K562 (cell line): ENCODE measurements at regions not wholly inside any gene's neighbourhood (a gene's known extent, or its start where the extent isn't known, plus 50 kb on each side); places are given as distances from the start of the nearest gene placed in this dataset.

Source experiments
- ATAC-seq: fragments of 200-7000 bp; cut with Tn5 transposase; 3 replicates; pipeline ENCODE4 v1.9.1; 2020; ENCODE audit warnings: moderate library complexity
- BruUV-seq: library from RNA; stranded (reverse); fragments of 400-500 nt; replicated peaks from 2 replicates; lab custom pipeline; 2021; lab: Mats Ljungman, UMichigan
- CTCF ChIA-PET: fragments of 300-600 bp; formaldehyde crosslinking; extraction: SDS; loops from one replicate; lab custom pipeline; 2021; ENCODE audit warnings: low intra/inter-chr PET ratio; lab: Yijun Ruan, JAX
- POLR2A ChIA-PET: fragments of 300-600, 350-650 bp; sonication (Branson Sonifier 250); formaldehyde crosslinking; extraction: SDS; loops from one replicate; lab custom pipeline; 2021; ENCODE audit warnings: antibody characterized with exemption, inconsistent platforms; lab: Yijun Ruan, JAX
- DNase-seq, 4 experiments: peaks; one replicate each; pipeline versions ENCODE4 v3.0.0 to v3.0.0-alpha.2; 2011 to 2018; ENCODE audit warnings: low spot score in 3 of 4, mixed read lengths in 3 of 4; ENCODE audit errors: extremely low read depth in 1 of 4
- FAIRE-seq: peaks from 2 replicates; lab custom pipeline; 2011; peaks lifted over from hg19 to GRCh38; lab: Jason Lieb, UNC
- H2AFZ ChIP-seq: 2 replicates; pipeline ENCODE4 v1.6.0; 2011; ENCODE audit warnings: low read depth, low read length, control low read depth, inconsistent platforms
- H3K27ac ChIP-seq: fragments of 200-600 bp; 3 replicates; pipeline ENCODE4 v1.8.0; 2011; ENCODE audit warnings: low read depth, mild to moderate bottlenecking, control low read depth, inconsistent platforms, low read length, moderate library complexity, mixed read lengths; ENCODE audit errors: extremely low read depth
- H3K27me3 ChIP-seq, 2 experiments: fragments of 300-600 bp in 1 of 2; 2 replicates in 1 of 2; 3 replicates in 1 of 2; pipeline versions ENCODE4 v1.6.0 to v1.8.0; 2011; ENCODE audit warnings: inconsistent platforms in 2 of 2, low read length in 2 of 2, mild to moderate bottlenecking in 1 of 2, mixed read lengths in 1 of 2, moderate library complexity in 1 of 2; ENCODE audit not compliant: control insufficient read depth in 2 of 2, insufficient read depth in 2 of 2
- H3K36me3 ChIP-seq: fragments of 300-600 bp; 3 replicates; pipeline ENCODE4 v1.8.0; 2011; ENCODE audit warnings: mild to moderate bottlenecking, low read length, inconsistent platforms; ENCODE audit not compliant: control insufficient read depth, insufficient read depth
- H3K4me1 ChIP-seq, 2 experiments: fragments of 200-600 bp in 1 of 2; replicated peaks in 1 of 2; 2 replicates in 1 of 2; 3 replicates in 1 of 2; pipeline versions ENCODE4 v1.5.1 to v1.8.0; 2011; ENCODE audit warnings: inconsistent platforms in 2 of 2, low read length in 2 of 2, mild to moderate bottlenecking in 1 of 2, mixed read lengths in 1 of 2, moderate library complexity in 1 of 2; ENCODE audit not compliant: control insufficient read depth in 2 of 2, insufficient read depth in 2 of 2
- H3K4me2 ChIP-seq: 2 replicates; pipeline ENCODE4 v1.6.1; 2011; ENCODE audit warnings: low read length, control low read depth, inconsistent platforms, mixed read lengths; ENCODE audit not compliant: insufficient read depth
- H3K4me3 ChIP-seq: fragments of 200-600 bp; sonication (generic), shearing (Covaris generic); 2 replicates; pipeline ENCODE4 v1.5.1; 2016; ENCODE audit warnings: control low read depth, inconsistent platforms
- H3K79me2 ChIP-seq: fragments of 200-600 bp; 3 replicates; pipeline ENCODE4 v1.8.0; 2011; ENCODE audit warnings: low read length, inconsistent platforms; ENCODE audit not compliant: control insufficient read depth, insufficient read depth
- H3K9ac ChIP-seq, 2 experiments: 2 replicates each; pipeline versions ENCODE4 v1.6.0 to v1.6.1; 2011; ENCODE audit warnings: low read depth in 2 of 2, low read length in 2 of 2, control low read depth in 1 of 2, inconsistent platforms in 1 of 2, mild to moderate bottlenecking in 1 of 2, mixed read lengths in 1 of 2; ENCODE audit not compliant: insufficient read depth in 1 of 2
- H3K9me1 ChIP-seq: one replicate; pipeline ENCODE4 v1.6.0; 2011; ENCODE audit warnings: inconsistent platforms, mild to moderate bottlenecking, low read length, moderate library complexity; ENCODE audit not compliant: control insufficient read depth, insufficient read depth
- H3K9me3 ChIP-seq: replicated peaks from 2 replicates; pipeline ENCODE4 v1.5.1; 2011; ENCODE audit warnings: low read depth, low read length, inconsistent platforms; ENCODE audit not compliant: control insufficient read depth, insufficient read depth
- H4K20me1 ChIP-seq: replicated peaks from 2 replicates; pipeline ENCODE4 v1.6.1; 2011; ENCODE audit warnings: low read length, inconsistent platforms, mixed read lengths; ENCODE audit not compliant: control insufficient read depth, insufficient read depth
- ARHGAP35 ChIP-seq: fragments of 450-650 bp; IDR thresholded peaks from 2 replicates; pipeline ENCODE4 v1.6.1; 2018; ENCODE audit not compliant: partially characterized antibody
- CREBBP ChIP-seq: IDR thresholded peaks from one replicate; pipeline ENCODE4 v1.6.1; 2012; ENCODE audit warnings: low read depth, mild to moderate bottlenecking, control low read depth, inconsistent platforms, low read length
- ETV5 ChIP-seq: sonication (generic); formaldehyde crosslinking; IDR thresholded peaks from 2 replicates; pipeline ENCODE4 v1.4.0; 2020; ENCODE audit warnings: low read depth, mild to moderate bottlenecking, missing genetic modification reagents
- HEY1 ChIP-seq: fragments of 250-450 bp; sonication (Bioruptor Pico); IDR thresholded peaks from 2 replicates; pipeline ENCODE4 v1.5.0; 2020; ENCODE audit warnings: mild to moderate bottlenecking, moderate library complexity, borderline replicate concordance
- HMG20A ChIP-seq: fragments of 450-650 bp; formaldehyde crosslinking; conservative IDR thresholded peaks from 2 replicates; pipeline ENCODE4 v1.4.0; 2020; ENCODE audit warnings: mild to moderate bottlenecking, mixed read lengths
- PRMT5 ChIP-seq: sonication (generic); formaldehyde crosslinking; IDR thresholded peaks from 2 replicates; pipeline ENCODE4 v1.5.0; 2020; ENCODE audit warnings: missing genetic modification reagents
- SREBF2 ChIP-seq: sonication (generic); formaldehyde crosslinking; IDR thresholded peaks from 2 replicates; pipeline ENCODE4 v1.4.0; 2020; ENCODE audit warnings: mild to moderate bottlenecking, missing genetic modification reagents
- ZC3H8 ChIP-seq: fragments of 450-650 bp; IDR thresholded peaks from 2 replicates; pipeline ENCODE4 v1.6.1; 2017
- ZNF274 ChIP-seq: IDR thresholded peaks from 2 replicates; pipeline ENCODE4 v1.6.1; 2011; ENCODE audit warnings: low read depth, mild to moderate bottlenecking, low read length, moderate library complexity, borderline replicate concordance
- ZNF408 ChIP-seq: fragments of 250-450 bp; sonication (Bioruptor Pico); IDR thresholded peaks from 2 replicates; pipeline ENCODE4 v1.4.0; 2020; ENCODE audit warnings: low read depth, mild to moderate bottlenecking, moderate library complexity
- ZNF830 ChIP-seq: fragments of 250-450 bp; sonication (Bioruptor Pico); IDR thresholded peaks from 2 replicates; pipeline ENCODE4 v1.5.0; 2021; ENCODE audit warnings: mild to moderate bottlenecking
- WGBS: fragments of 100-300 bp; shearing (Covaris generic); methylation state at CpG from one replicate; pipeline ENCODE4 v1.1.6; 2016; ENCODE audit warnings: low coverage, mixed read lengths; ENCODE audit not compliant: insufficient coverage; ENCODE audit errors: missing lambda C conversion rate; 5-methylcytosine and 5-hydroxymethylcytosine counted together
- in situ Hi-C: fragments of 300-500 bp; cut with MboI; formaldehyde crosslinking; loops from 4 replicates; pipeline ENCODE4 v1.15.0; 2018; ENCODE audit warnings: inconsistent platforms, mixed read lengths
- intact Hi-C: fragments of 100-400 bp; cut with micrococcal nuclease; formaldehyde crosslinking; loops from 2 replicates; pipeline ENCODE4 v1.14.2; 2022
- TF ChIP-seq, protein P1 (sequence below), 2 experiments: IDR thresholded peaks; 2 replicates each; pipeline ENCODE4 v1.6.1; 2012; ENCODE audit warnings: improper control_type of control experiment in 2 of 2, low read depth in 2 of 2, low read length in 2 of 2, borderline replicate concordance in 1 of 2
- TF ChIP-seq, protein P2 (sequence below): fragments of 450-650 bp; IDR thresholded peaks from 2 replicates; pipeline ENCODE4 v1.6.1; 2016; ENCODE audit warnings: mild to moderate bottlenecking

DNA sequence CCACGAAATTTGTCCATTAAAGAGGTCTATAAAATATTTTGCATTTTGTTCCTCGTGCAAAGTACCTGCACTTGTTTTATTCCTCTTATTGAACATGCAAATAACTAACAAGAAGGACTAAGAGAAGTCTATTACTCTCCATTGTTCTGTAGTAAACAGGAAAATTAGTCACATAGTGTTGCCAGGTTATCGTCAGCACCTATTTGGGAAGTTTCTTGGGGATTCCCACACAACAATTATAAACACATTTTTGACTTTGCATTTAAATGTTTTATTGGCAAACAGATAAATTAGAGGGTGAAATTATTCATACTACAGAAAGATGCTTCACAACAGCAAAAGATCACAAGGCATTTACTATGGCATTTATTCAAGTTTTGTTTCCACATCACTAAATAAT lies 174.5 kb downstream of the ZC3H11B start:
- no peak for DNase-seq
- H3K4me2 ChIP-seq: no peak overlapping the region
- no peaks in the 10 kb centered on the region for H3K4me1 ChIP-seq
- BruUV-seq: no TSS peak
- no peak for FAIRE-seq
- in situ Hi-C loops: no loop called here
- no peaks in the 10 kb centered on the region for H3K79me2 ChIP-seq
- H4K20me1 ChIP-seq: no peaks in the 10 kb centered on the region
- H2AFZ ChIP-seq: no peak overlapping the region
- H3K9me1 ChIP-seq: no peaks in the 10 kb centered on the region
- H3K4me3 ChIP-seq: no peak overlapping the region
- 3% methylated on average over 3 of the region's 3 CpGs for WGBS
- intact Hi-C loops: no loop called here
- CTCF ChIA-PET: no interaction called here
- H3K9me3 ChIP-seq: no peaks in the 10 kb centered on the region
- POLR2A ChIA-PET: no interaction called here
- H3K9ac ChIP-seq: no peak overlapping the region
- no peaks in the 10 kb centered on the region for H3K36me3 ChIP-seq
- TF ChIP-seq HEY1 (CRISPR knock-in tag) (no peak), HMG20A (no peak), PRMT5 (no peak), ZC3H8 (no peak), ZNF830 (no peak), ETV5 (CRISPR knock-in tag) (no peak), ZNF274 (no peak), ZNF408 (no peak), CREBBP (no peak), ARHGAP35 (no peak), SREBF2 (CRISPR knock-in tag) (no peak)
- TF ChIP-seq, protein P1, sequence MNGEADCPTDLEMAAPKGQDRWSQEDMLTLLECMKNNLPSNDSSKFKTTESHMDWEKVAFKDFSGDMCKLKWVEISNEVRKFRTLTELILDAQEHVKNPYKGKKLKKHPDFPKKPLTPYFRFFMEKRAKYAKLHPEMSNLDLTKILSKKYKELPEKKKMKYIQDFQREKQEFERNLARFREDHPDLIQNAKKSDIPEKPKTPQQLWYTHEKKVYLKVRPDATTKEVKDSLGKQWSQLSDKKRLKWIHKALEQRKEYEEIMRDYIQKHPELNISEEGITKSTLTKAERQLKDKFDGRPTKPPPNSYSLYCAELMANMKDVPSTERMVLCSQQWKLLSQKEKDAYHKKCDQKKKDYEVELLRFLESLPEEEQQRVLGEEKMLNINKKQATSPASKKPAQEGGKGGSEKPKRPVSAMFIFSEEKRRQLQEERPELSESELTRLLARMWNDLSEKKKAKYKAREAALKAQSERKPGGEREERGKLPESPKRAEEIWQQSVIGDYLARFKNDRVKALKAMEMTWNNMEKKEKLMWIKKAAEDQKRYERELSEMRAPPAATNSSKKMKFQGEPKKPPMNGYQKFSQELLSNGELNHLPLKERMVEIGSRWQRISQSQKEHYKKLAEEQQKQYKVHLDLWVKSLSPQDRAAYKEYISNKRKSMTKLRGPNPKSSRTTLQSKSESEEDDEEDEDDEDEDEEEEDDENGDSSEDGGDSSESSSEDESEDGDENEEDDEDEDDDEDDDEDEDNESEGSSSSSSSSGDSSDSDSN (IDR thresholded peaks at IDR 0.05; ENCODE audit: borderline replicate concordance in 1 of 2, low read depth in 2 of 2, low read length in 2 of 2): no peak
- TF ChIP-seq, protein P2, sequence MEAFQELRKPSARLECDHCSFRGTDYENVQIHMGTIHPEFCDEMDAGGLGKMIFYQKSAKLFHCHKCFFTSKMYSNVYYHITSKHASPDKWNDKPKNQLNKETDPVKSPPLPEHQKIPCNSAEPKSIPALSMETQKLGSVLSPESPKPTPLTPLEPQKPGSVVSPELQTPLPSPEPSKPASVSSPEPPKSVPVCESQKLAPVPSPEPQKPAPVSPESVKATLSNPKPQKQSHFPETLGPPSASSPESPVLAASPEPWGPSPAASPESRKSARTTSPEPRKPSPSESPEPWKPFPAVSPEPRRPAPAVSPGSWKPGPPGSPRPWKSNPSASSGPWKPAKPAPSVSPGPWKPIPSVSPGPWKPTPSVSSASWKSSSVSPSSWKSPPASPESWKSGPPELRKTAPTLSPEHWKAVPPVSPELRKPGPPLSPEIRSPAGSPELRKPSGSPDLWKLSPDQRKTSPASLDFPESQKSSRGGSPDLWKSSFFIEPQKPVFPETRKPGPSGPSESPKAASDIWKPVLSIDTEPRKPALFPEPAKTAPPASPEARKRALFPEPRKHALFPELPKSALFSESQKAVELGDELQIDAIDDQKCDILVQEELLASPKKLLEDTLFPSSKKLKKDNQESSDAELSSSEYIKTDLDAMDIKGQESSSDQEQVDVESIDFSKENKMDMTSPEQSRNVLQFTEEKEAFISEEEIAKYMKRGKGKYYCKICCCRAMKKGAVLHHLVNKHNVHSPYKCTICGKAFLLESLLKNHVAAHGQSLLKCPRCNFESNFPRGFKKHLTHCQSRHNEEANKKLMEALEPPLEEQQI: no peak
- ATAC-seq: no peak
- H3K27ac ChIP-seq: no peak overlapping the region
- H3K27me3 ChIP-seq: no peaks in the 10 kb centered on the region
